ENCODE measurements at regions not wholly inside any gene's neighbourhood (a gene's known extent, or its start where the extent isn't known, plus 50 kb on each side); places are given as distances from the start of the nearest gene placed in this dataset.
"Not testable (repeated sequence)": the region's sequence is repeated elsewhere in the genome, so short reads cannot be mapped to it uniquely, and the experiment has no call there.

DNA sequence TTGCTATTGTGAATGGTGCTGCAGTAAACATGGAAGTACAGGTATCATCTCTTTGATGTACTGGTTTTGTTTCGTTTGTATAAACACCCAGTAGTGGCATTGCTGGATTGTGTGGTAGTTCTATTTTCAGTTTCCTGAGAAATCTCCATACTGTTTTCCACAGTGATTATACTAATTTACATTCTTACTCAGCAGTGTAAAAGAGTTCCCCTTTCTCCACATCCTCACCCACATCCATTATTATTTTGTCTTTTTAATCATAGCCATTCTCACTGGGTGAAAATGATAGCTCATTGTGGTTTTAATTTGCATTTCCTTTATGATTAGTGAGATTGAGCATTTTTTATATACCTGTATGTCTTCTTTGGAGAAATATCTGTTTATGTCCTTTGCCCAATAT lies 62.3 kb upstream of the PARP4 start:
- Histone ChIP-seq H3K4me3 (ENCODE audit: low read depth, low read length) (no peak overlapping the region), H2AFZ (ENCODE audit: insufficient read depth, low read length, poor library complexity) (no peak overlapping the region), H3K27me3 (ENCODE audit: insufficient read depth, low read length) (no peaks in the 10 kb centered on the region), H2BK12ac (ENCODE audit: low read length) (no peak overlapping the region), H3K36me3 (ENCODE audit: control insufficient read depth in 1 of 2, insufficient read depth in 2 of 2, low read length in 2 of 2) (no peaks in the 10 kb centered on the region), H3K9me3 (ENCODE audit: insufficient read depth, low read depth, low read length) (no peaks in the 10 kb centered on the region), H4K12ac (ENCODE audit: low read depth, low read length) (no peak overlapping the region), H3K4ac (ENCODE audit: low read depth, low read length) (no peak overlapping the region), H3K9ac (ENCODE audit: low read length) (no peak overlapping the region), H3K4me1 (ENCODE audit: control insufficient read depth in 1 of 2, insufficient read depth in 2 of 2, low read length in 2 of 2) (no peaks in the 10 kb centered on the region), H3K27ac (ENCODE audit: low read depth, low read length) (no peak overlapping the region), H2AK5ac (ENCODE audit: low read length) (no peak overlapping the region), H3K79me1 (ENCODE audit: low read length) (no peaks in the 10 kb centered on the region), H2BK120ac (ENCODE audit: insufficient read depth, low read length, poor library complexity) (no peak overlapping the region), H4K91ac (ENCODE audit: low read depth, low read length) (no peak overlapping the region), H3K23ac (ENCODE audit: low read length) (no peak overlapping the region), H3K79me2 (ENCODE audit: control insufficient read depth, insufficient read depth, low read length, poor library complexity) (no peaks in the 10 kb centered on the region), H3K18ac (ENCODE audit: low read length) (no peak overlapping the region), H3K4me2 (ENCODE audit: low read length) (no peak overlapping the region), H4K8ac (ENCODE audit: low read depth, low read length) (no peak overlapping the region), H2BK5ac (ENCODE audit: low read depth, low read length, poor library complexity) (no peak overlapping the region), H3K14ac (ENCODE audit: low read length) (no peak overlapping the region)
- no CpG with 5 or more reads among the region's 1 CpG for WGBS (ENCODE audit: extremely low coverage, insufficient coverage, insufficient read length)
- DNase-seq: no peak

DNA sequence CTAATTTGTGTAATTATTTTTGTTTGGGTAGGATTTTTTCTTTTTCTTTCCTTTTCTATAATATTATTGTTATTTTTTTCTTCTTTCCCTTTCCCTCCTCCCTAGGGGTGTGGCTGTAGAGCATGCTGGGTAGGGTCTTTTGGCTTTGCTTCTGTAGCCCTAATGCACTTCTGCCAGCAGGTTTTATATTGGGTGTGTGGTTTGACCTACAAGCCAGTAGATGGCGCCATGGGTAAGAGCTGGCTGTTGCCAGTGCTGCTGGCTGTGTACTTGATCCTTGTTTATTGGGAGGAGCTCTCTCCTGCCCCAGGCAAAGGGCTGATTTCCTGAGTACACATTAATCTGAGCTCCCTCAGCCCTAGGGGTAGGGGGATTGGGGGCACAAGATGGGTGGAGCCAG lies 67.7 kb upstream of the PARP4 start:
- peak in 1 of 2 donors; percentile 33 for DNase-seq
- not testable (repeated sequence) for H3K79me2 ChIP-seq (ENCODE audit: control insufficient read depth, insufficient read depth, low read length, poor library complexity); H3K14ac ChIP-seq (ENCODE audit: low read length); H3K27me3 ChIP-seq (ENCODE audit: insufficient read depth, low read length); H4K91ac ChIP-seq (ENCODE audit: low read depth, low read length); H3K18ac ChIP-seq (ENCODE audit: low read length); H3K9me3 ChIP-seq (ENCODE audit: insufficient read depth, low read depth, low read length); H3K79me1 ChIP-seq (ENCODE audit: low read length); H3K9ac ChIP-seq (ENCODE audit: low read length); H4K8ac ChIP-seq (ENCODE audit: low read depth, low read length); H3K4me3 ChIP-seq (ENCODE audit: low read depth, low read length); H2AFZ ChIP-seq (ENCODE audit: insufficient read depth, low read length, poor library complexity); H3K4me1 ChIP-seq (ENCODE audit: control insufficient read depth in 1 of 2, insufficient read depth in 2 of 2, low read length in 2 of 2); H2BK12ac ChIP-seq (ENCODE audit: low read length); H3K4ac ChIP-seq (ENCODE audit: low read depth, low read length); H2BK120ac ChIP-seq (ENCODE audit: insufficient read depth, low read length, poor library complexity); H3K4me2 ChIP-seq (ENCODE audit: low read length); H2BK5ac ChIP-seq (ENCODE audit: low read depth, low read length, poor library complexity); H2AK5ac ChIP-seq (ENCODE audit: low read length); H3K27ac ChIP-seq (ENCODE audit: low read depth, low read length); H3K23ac ChIP-seq (ENCODE audit: low read length); H4K12ac ChIP-seq (ENCODE audit: low read depth, low read length); H3K36me3 ChIP-seq (ENCODE audit: control insufficient read depth in 1 of 2, insufficient read depth in 2 of 2, low read length in 2 of 2)
- no CpG with 5 or more reads among the region's 1 CpG for WGBS (ENCODE audit: extremely low coverage, insufficient coverage, insufficient read length)

DNA sequence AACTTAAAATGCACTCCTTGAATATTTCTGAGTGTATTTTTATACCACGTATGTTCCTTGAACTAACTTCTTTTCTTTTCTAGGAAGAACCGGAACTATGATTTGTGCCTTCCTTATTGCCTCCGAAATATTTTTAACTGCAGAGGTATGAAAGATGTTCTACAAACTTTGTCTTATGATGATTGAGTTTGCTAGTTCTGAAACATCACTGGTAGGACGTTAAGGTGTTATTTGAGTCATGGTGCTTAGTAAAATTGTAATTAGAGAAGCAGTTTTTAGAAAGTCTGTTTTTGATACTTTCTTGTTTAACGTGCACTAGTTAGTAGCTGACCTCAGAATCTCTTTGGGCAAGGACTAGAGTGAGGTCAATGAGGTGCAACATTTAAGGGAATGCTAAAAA lies 69.0 kb upstream of the PARP4 start:
- WGBS (ENCODE audit: extremely low coverage, insufficient coverage, insufficient read length): no CpG with 5 or more reads among the region's 5 CpGs

DNA sequence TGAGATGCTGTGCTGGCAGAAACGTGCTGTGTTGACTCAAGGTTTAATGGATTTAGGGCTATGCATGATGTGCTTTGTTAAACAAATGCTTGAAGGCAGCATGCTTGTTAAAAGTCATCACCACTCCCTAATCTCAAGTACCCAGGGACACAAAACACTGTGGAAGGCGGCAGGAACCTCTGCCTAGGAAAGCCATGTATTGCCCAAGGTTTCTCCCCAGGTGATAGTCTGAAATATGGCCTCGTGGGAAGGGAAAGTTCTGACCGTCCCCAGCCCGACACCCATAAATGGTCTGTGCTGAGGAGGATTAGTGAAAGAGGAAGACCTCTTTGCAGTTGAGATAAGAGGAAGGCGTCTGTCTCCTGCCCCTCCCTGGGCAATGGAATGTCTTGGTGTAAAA lies 79.1 kb upstream of the PARP4 start:
- not testable (repeated sequence) for H3K9me3 ChIP-seq (ENCODE audit: insufficient read depth, low read depth, low read length); H3K36me3 ChIP-seq (ENCODE audit: control insufficient read depth in 1 of 2, insufficient read depth in 2 of 2, low read length in 2 of 2); H3K79me1 ChIP-seq (ENCODE audit: low read length); H2BK12ac ChIP-seq (ENCODE audit: low read length); DNase-seq; H4K12ac ChIP-seq (ENCODE audit: low read depth, low read length); H4K91ac ChIP-seq (ENCODE audit: low read depth, low read length); H3K18ac ChIP-seq (ENCODE audit: low read length); H2BK5ac ChIP-seq (ENCODE audit: low read depth, low read length, poor library complexity); H2BK120ac ChIP-seq (ENCODE audit: insufficient read depth, low read length, poor library complexity); H3K23ac ChIP-seq (ENCODE audit: low read length); H3K27ac ChIP-seq (ENCODE audit: low read depth, low read length); H3K14ac ChIP-seq (ENCODE audit: low read length); H3K4me2 ChIP-seq (ENCODE audit: low read length); H3K27me3 ChIP-seq (ENCODE audit: insufficient read depth, low read length); H3K79me2 ChIP-seq (ENCODE audit: control insufficient read depth, insufficient read depth, low read length, poor library complexity); H4K8ac ChIP-seq (ENCODE audit: low read depth, low read length); H3K9ac ChIP-seq (ENCODE audit: low read length); H2AFZ ChIP-seq (ENCODE audit: insufficient read depth, low read length, poor library complexity); H2AK5ac ChIP-seq (ENCODE audit: low read length); H3K4me3 ChIP-seq (ENCODE audit: low read depth, low read length); H3K4me1 ChIP-seq (ENCODE audit: control insufficient read depth in 1 of 2, insufficient read depth in 2 of 2, low read length in 2 of 2); H3K4ac ChIP-seq (ENCODE audit: low read depth, low read length)
- no CpG with 5 or more reads among the region's 6 CpGs for WGBS (ENCODE audit: extremely low coverage, insufficient coverage, insufficient read length)

More for the DNA sequence above, 69.0 kb upstream of the PARP4 start:
- not testable (repeated sequence) for H3K23ac ChIP-seq (ENCODE audit: low read length); H3K79me1 ChIP-seq (ENCODE audit: low read length); H3K4ac ChIP-seq (ENCODE audit: low read depth, low read length); H3K36me3 ChIP-seq (ENCODE audit: control insufficient read depth in 1 of 2, insufficient read depth in 2 of 2, low read length in 2 of 2); H4K12ac ChIP-seq (ENCODE audit: low read depth, low read length); H3K9ac ChIP-seq (ENCODE audit: low read length); H2AK5ac ChIP-seq (ENCODE audit: low read length); H2BK12ac ChIP-seq (ENCODE audit: low read length); H2BK120ac ChIP-seq (ENCODE audit: insufficient read depth, low read length, poor library complexity); H3K18ac ChIP-seq (ENCODE audit: low read length); H3K9me3 ChIP-seq (ENCODE audit: insufficient read depth, low read depth, low read length); H3K4me1 ChIP-seq (ENCODE audit: control insufficient read depth in 1 of 2, insufficient read depth in 2 of 2, low read length in 2 of 2); H2BK5ac ChIP-seq (ENCODE audit: low read depth, low read length, poor library complexity); H2AFZ ChIP-seq (ENCODE audit: insufficient read depth, low read length, poor library complexity); H3K27me3 ChIP-seq (ENCODE audit: insufficient read depth, low read length); H3K4me2 ChIP-seq (ENCODE audit: low read length); H4K8ac ChIP-seq (ENCODE audit: low read depth, low read length); H3K14ac ChIP-seq (ENCODE audit: low read length); H3K27ac ChIP-seq (ENCODE audit: low read depth, low read length); H3K79me2 ChIP-seq (ENCODE audit: control insufficient read depth, insufficient read depth, low read length, poor library complexity); DNase-seq; H3K4me3 ChIP-seq (ENCODE audit: low read depth, low read length); H4K91ac ChIP-seq (ENCODE audit: low read depth, low read length)

Measured in trophoblast cell (in vitro differentiated cells and primary cell).